Skin of body (tissue), 1 donor: ENCODE measurements at regions not wholly inside any gene's neighbourhood (a gene's known extent, or its start where the extent isn't known, plus 50 kb on each side); places are given as distances from the start of the nearest gene placed in this dataset.
"Not testable (repeated sequence)": the region's sequence is repeated elsewhere in the genome, so short reads cannot be mapped to it uniquely, and the experiment has no call there.

Experiments
- DNase-seq: peaks from one replicate; lab custom pipeline; 2025; lab: John Stamatoyannopoulos, UW

DNA sequence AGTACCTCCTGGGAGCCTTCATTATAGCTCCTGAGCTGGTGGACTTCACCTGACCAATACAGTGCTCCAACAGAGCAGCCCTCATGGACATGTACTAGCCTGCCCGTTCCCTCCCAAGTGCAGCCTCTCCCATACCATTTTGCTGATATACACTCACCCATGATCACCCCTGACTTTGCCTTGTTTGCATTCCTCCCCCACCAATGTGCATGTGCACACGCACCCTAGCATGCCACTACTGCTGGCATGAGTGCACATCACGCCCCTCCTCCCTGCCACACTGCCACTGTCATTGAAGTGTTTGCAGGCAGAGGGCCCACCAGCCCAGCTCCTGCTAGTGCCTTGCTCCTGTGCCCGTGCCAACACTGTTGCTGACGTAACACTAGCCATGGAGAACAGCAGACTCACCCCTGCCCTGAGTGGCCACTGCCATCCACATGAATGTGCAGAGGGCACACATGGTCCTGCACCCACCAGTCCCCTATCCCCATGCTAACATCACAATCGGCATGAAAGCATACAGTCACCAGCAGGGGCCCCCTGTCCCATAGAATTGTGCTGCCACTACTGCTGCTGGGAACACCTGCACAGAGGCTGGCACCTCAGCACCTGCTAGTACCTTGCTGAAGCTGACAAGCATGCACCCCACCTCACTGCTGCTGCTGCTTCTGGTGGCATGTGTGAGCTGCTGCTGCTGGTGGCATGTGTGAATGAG, 110.3 kb downstream of the SINHCAF start:
- no peak for DNase-seq

DNA sequence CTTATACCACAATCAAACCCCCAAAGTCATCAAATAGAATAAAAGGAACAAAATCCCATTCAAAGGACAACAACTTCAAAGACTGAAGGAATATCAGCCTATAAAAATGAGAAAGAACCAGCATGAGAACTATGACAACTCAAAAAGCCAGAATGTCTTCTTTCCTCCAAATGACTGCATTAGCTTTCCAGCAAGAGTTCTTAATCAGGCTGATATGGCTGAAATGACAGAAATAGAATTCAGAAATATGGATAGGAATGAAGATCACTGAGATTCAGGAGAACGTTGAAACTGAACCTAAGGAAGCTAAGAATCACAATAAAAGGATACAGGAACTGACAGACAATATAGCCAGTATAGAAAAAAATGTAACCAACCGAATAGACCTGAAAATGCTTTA, 109.5 kb downstream of the SINHCAF start:
- DNase-seq: no peak

DNA sequence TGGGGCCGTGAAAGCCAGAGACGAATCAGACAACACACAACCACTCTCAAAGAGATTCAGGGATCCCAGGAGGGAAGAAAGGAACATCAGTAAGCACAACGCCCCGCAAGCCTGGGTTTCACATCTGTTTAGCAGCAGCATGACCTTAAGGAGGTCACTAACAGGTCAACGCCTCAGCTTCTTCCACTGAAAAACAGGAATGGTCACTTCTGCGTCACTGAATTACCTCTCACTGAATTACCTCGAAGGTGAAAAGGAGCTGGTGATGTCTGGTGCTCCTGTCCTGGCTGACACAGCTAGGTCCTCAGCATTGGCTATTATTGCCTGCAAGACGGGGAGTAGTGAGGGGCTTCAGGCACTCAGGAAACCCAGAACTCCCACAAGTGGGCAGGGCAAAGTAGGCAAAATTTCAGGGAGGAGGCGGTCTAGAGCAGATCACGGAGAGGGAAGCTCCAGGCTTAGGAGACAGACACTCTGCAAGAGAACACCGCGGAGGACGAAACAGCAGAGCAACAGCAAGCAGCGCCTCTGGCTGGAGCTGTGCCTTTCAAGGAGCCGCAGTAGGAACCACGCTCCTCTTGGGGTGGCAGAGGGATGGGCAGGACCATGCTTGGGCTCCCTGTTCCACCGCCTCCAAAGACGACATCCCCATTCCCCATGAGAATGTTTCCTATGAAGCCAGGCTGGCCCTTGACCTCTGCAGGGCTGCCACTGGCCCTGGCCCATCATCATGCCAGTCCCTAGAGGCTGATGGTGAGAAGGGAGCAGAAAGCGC, 108.4 kb downstream of the SINHCAF start:
- DNase-seq: no peak

DNA sequence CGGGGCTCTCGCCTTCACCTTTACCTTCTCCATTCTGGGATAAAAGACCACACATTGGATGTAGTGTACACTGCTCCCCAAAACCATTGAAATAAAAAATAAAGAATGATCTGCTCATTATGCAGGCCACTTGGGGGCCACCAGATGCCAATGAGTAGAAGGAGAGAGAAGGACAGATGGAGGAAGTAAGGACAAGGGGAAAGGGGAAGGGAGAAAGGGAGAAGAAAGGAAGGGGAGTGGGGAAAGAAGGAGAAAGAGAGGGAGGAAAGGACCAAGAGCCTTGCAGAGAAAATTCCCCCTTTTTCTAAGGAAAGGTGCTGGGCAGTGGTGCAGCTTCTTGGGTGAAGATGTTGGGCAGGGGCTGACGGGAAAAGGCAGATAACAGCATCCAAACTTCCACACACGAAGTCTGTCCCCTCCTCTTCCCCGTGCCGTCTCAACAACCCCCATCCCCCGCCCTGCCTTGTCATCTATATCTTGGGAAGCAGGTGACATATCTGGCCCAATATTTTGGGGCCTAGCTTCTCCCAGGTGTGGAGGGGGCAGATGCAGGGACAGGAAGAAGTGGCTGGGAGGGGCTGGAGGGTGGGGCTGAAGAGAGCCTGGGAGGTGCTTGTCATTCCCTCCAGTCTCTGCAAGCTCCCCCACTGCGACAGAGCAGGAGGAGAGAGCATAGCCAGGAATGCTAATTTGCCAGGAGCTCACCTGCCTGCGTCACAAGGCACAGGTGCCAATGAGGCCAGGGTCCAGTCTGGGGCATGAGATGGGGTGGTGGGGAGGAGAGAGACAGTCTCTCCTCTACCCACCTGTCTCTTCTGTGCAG, 107.5 kb downstream of the SINHCAF start:
- no peak for DNase-seq

DNA sequence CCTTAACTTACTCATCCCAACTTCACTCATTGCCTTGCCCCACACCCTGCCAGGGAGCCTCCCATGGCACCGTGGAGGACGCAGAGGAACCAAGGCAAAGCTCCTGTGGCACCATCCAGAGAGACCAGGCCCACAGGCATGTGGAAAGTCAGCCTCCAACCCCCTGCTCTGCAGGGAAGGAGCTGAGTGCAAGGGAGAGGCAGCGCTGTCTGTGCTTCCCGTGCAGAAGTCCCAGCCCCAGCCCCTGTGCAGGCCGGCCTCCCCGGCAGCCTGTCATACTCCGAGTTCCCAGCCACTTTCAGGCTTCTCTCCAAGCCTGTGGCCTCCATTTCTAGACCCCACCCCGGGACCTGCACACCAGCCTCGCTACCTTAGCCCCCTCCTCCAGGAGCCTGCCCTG, 106.4 kb downstream of the SINHCAF start:
- DNase-seq: no peak

DNA sequence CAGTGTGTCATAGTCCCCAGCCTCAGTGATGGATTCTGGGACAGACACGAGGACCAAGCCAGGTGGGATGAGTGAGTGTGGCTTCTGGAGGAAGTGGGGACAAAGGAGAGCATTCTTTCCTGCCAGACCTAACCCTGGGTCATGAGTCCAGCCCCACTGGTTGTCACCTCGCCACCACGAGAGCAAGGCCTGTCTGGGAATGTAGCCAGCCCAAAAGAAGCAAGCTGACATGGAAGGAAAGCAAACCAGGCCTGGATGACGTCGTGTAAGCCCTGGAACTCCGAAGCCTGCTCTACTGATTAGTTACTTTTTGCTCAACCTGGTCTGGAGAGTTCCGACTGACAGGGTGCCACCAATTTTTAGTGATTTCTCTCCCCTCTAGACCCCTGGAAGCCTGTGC, 105.9 kb downstream of the SINHCAF start:
- no peak for DNase-seq

DNA sequence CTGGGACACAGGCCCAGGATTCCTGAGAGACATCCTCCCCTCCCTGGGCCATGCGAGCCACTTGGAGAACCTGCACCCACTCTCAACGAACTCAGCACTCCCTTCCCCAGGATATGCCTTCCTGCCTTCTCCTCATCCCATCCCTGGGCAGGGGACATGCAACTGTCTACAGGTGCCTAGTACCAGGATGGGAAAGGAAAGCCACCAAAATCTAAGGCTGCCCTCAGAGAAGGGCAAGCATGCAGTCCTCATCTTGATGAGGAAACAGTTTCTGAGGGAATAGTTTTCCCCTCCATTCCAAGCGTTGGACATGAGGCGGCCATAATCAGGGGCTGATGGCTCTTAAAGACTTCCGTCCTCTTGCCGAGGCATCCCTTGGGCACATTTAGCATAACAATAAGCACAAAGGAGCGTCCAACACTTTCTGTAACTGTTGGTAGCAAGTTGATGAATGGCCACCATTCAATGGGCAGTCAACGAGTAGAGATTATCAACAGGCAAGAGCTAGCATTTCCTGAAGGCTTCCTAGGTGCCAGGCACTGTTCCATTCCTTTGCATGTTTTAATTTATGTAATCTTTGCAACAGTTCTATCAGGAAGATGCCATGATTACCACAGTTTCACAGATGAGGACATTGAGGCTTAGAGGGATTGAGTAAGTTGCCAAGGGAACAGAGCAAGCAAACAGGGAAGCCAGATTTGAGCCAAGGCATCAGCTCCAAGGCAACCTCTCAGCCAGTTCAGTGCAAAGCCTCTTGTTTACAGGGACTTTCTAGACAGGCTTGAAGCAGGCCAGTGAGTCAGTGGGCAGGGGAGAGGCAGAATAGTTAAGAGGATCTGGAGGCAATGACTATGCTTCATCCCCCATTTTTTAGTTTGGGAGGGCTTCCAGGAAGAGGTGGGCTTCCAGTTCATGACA, 105.1 kb downstream of the SINHCAF start:
- no peak for DNase-seq

DNA sequence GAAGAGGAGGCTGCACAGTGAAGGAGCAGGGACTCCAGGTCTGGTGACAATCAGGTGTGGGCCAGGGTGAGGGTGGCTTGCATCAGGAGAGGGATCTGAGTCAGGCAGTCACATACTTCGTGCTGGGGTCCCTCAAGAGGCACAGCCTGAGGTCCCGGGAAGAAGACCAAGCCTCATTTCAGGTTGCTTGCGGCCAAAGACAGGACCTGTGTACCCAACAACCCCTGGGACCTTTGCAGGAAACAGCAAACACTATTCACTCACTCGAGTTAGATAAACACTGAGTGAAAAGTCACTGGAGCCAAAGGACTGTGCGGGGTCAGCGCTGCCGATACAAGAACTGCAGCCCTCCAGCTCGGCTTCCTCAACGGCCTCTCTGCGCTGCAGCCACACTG, 104.4 kb downstream of the SINHCAF start:
- DNase-seq: no peak

DNA sequence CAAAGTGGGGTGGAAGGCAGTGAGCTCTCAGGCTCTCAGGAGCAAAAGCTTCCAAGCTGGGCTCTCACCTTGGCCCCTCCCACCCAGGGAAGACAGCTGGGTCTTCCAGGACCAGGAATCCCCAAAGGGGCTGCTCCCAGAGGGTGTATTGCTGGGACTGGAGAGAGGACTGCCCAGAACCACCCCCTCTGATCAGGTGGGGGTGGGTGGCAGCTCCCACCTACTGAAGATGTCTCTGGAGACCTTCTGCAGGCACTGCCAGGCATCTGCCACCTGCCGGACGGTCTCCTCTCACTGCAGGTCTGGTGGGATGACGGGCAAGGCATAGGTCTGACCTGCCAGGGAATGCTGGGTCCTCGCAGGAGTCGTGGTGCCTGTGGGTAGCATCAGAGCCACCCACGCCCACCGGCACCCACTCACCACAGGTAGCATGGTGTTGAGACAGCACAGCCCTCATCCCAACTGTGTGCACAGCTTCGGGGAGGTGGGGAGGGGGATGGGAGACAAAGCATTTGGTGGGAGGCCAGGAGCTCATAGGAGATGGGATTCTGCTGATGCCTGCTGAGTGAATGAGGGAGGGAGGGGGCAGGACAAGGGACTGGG, 103.2 kb downstream of the SINHCAF start:
- DNase-seq: no peak

DNA sequence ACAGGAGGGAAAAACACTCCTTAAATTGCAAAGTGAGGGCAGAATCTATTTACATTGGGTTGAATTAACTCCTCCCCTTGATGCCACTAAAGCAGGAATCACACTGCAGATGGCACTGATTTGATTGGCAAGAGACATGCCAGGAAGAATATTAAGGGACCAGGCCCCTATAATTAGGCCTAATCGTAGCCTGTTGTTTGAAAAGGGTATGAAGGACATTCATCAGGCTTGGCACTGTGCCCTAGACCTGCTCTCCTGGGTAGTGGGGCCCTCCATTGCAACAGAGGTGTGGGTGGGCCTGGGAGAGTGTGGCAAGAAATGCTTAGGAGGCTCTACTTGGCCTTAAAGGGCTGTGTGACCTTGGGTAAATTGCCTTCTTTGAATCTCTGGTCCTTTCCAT, 102.3 kb downstream of the SINHCAF start:
- not testable (repeated sequence) for DNase-seq

DNA sequence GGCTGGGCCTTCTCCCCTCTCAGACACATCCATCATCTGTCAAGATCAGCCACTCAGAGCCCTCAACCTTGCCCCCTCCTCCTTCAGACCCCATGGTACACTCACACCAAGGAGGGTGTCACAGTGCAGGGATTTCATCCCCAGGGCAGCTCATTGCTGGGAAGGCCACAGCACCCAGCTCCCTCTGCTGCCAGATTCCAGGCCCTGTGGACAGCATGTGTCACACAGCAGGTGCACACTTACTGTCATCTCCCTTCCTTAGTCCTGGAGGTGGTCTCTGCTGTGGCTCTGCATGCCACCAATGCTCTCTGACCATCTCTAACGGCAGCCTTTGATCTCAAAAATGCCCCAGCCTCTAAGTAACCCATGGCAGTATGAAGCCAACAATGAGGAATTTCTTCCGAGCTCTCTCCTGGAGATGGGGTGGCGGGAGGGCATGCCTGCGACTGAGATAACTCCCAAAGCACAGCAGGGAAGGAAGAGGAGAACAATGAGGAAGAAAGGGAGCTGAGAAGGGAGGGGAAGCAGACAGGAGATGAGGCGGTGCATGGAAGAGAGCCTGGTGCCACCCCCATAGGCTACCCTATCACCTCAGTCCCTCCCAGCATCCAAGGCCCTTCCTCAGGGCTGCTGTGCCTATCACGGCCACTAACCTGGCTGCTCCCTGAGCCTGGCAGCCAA, 101.0 kb downstream of the SINHCAF start:
- DNase-seq: no peak

DNA sequence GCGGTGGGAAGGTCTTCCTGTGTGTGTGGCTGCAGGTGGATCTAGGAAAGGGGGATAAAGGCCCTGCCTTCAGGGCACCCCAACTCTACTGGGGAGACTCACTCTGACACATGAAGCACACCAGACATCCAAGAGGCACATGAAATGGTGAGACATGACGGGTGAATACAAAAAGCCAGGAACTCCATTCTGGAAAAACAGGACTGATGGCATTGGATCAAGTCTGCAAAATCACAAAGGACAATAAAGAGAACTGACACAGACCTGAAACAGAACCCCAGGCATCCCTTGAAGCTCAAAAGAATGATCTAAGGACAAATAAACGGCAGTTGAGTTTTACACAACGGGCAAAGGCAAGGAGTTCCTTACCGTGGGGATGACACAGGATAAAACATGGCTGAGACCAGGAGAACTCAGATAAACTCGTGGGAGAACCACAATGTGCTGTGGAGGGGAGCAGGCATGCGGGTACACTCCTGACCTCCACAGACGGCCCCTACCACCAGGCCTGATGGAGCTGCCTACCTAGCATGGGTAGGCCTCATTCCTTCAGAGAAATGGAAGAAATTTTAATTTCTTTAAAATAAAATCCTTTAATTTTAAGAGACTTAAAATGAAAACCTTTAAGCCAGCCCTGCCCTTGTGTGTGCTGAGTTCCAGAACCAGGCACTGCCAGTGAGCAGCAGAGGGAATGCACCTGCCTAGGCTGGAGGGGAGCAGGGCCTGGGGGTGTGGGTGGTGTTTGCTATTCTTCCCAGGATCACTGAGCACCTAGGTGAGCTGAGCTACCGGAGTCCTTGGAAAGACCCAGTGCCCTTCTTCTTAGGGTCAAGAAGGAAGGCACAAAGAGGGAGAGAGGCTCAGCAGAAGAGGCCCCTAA, 100.1 kb downstream of the SINHCAF start:
- DNase-seq: no peak

DNA sequence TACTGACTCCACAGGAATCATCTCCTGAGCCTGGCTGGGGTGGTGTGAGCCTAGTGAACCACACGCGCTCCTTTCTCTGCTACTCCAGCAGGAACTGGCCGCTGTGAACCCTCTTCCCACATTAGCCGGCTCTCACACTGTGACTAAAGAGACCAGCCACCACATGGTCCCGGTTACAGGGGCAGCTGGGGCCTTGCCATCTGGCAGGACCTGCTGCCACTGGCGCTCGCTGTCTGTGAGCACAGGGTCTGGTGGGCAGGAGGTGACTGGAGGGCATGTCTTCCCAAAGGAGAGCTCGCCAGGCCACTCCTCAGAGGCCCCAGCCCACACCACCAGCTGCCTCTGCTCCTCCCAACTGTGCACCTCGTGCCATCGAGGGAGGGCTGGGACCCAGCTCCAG, 99.3 kb downstream of the SINHCAF start:
- DNase-seq: no peak

DNA sequence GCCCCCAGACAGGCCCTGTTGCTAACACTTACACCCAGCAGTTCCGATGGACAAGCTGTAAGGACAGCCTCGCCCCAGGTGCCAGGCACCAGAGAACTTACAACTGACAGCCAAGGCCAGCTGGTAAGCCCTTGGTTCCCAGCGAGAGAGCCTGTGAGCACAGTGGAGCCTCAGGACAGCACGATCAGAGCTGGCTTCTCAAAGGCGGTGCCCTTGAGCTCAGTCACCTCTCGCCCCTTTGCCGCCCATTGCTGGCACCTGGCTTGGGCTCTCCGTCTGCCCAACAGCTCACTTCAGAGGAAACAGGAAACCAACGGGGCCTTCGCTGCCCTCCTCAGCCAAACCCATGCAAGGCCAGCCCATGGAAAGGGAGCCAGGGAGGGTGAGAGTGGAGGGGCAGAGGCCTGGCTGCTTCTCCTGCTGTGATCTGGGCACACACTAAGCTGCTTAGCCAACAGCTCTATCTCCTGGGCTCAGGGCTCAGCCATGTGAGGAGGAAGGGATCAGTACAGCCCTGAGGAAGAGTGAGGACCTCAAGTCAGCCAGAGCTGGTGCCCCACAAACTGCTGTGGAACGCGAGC, 98.5 kb downstream of the SINHCAF start:
- no peak for DNase-seq

DNA sequence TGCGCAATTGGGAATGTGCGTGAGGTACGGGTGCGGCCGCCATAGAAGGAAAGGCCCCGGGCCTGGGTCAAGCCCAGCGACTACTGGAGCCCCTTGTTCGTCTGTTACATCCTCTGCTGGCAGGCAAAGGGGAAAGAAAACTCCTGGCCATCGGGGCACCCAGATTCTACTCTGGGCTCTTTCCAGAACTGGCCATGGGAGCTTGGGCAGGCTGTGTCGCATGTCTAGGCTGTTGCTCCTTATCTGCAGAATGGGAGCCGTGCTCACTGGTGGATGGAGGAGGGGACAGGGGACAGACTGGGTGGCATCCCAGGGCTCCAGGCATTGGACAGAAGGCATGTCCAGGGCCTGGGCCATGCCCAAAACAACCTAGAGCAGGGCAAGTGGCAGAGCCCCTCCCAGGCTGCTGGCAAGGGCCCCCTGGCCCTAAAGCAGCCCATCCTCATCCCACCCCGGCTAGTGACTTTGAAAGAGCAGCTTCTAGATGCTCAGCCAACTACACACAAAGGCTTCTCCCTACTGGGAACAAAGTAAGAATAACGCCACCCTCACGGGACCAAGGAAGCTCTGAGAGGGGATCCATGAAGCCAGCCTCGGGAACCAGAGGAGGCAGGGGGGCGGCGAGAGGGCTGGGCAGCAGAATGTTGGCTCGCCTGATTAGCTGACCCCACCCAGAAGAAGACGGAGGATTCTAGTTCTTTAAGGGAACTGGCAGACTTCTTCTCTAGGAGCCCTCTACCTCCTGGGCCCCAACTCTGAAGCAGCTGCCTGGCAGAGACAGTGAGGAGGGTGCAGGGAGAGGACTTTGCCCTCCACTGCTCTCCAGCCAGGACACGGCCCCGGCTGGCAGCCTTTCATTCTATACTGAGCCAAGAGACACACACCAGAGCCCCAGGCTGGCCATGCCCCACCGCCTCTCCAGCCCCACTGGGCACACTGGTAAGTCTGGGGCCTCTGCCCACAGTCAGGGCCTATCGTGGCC, 96.8 kb downstream of the SINHCAF start:
- no peak for DNase-seq

DNA sequence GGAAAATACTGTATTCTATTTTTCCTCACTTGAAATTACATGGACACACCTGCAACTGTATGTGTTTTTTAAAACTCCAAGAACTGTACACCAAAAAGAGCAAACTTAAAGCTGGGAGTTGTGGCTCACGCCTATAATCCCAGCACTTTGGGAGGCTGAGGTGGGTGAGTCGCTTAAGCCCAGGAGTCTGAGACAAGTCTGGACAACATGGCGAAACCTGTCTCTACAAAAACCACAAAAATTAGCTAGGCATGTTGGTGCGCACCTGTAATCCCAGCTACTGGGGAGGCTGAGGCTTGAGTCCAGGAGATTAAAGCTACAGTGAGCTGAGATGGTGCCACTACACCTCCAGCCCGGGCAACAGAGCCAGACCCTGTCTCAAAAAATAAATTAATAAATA, 95.9 kb downstream of the SINHCAF start:
- DNase-seq: no peak
